HepG2 (cell line): ENCODE measurements at regions not wholly inside any gene's neighbourhood (a gene's known extent, or its start where the extent isn't known, plus 50 kb on each side); places are given as distances from the start of the nearest gene placed in this dataset.

ENCODE experiments used
- ATAC-seq: fragments of 200-7000 bp; cut with Tn5 transposase; 3 replicates; pipeline ENCODE4 v1.9.1; 2020; ENCODE audit warnings: mild to moderate bottlenecking, moderate library complexity
- BruUV-seq: library from RNA; stranded (reverse); fragments of 400-500 nt; replicated peaks from 2 replicates; lab custom pipeline; 2021; lab: Mats Ljungman, UMichigan
- CTCF ChIA-PET: fragments of 300-600 bp; formaldehyde crosslinking; extraction: SDS; loops from one replicate; lab custom pipeline; 2021; ENCODE audit warnings: low total read pairs, inconsistent platforms, low intra/inter-chr PET ratio; lab: Yijun Ruan, JAX
- POLR2A ChIA-PET: fragments of 350-600 bp; sonication (Branson Sonifier 250); formaldehyde crosslinking; loops from one replicate; lab custom pipeline; 2020; ENCODE audit warnings: antibody characterized with exemption, inconsistent platforms; lab: Yijun Ruan, JAX
- DNase-seq: peaks from one replicate; pipeline ENCODE4 v3.0.0-alpha.2; 2015; ENCODE audit warnings: low spot score
- FAIRE-seq: peaks from 3 replicates; lab custom pipeline; 2011; peaks lifted over from hg19 to GRCh38; lab: Jason Lieb, UNC
- H2AFZ ChIP-seq: one replicate; pipeline ENCODE4 v1.6.1; 2011; ENCODE audit warnings: low read length, inconsistent platforms
- H3K27ac ChIP-seq: fragments of 300-600 bp; 3 replicates; pipeline ENCODE4 v1.8.0; 2011; ENCODE audit warnings: mixed run types, mild to moderate bottlenecking, mixed read lengths, low read length, inconsistent platforms; ENCODE audit not compliant: insufficient read depth; ENCODE audit errors: extremely low read length
- H3K27me3 ChIP-seq, 2 experiments: fragments of 200-600 bp in 1 of 2; 2 replicates in 1 of 2; 3 replicates in 1 of 2; pipeline versions ENCODE4 v1.6.0 to v1.8.0; 2011; ENCODE audit warnings: low read length in 2 of 2, mild to moderate bottlenecking in 2 of 2, moderate library complexity in 2 of 2, inconsistent platforms in 1 of 2; ENCODE audit not compliant: insufficient read depth in 2 of 2, control insufficient read depth in 1 of 2
- H3K36me3 ChIP-seq, 2 experiments: fragments of 200-600 bp in 1 of 2; replicated peaks in 1 of 2; 2 replicates in 1 of 2; 3 replicates in 1 of 2; pipeline versions ENCODE4 v1.5.1 to v1.8.0; 2011; ENCODE audit warnings: low read length in 2 of 2, inconsistent platforms in 1 of 2; ENCODE audit not compliant: insufficient read depth in 2 of 2, control insufficient read depth in 1 of 2
- H3K4me1 ChIP-seq: 2 replicates; pipeline ENCODE4 v1.5.1; 2012; ENCODE audit warnings: low read length, inconsistent platforms; ENCODE audit not compliant: insufficient read depth
- H3K4me2 ChIP-seq: 2 replicates; pipeline ENCODE4 v1.6.0; 2011; ENCODE audit warnings: low read depth, low read length, inconsistent platforms
- H3K4me3 ChIP-seq, 3 experiments: fragments of 200-600 bp in 1 of 3; sonication (generic), shearing (Covaris generic) in 1 of 3; replicated peaks in 1 of 3; 2 replicates each; pipeline ENCODE4 v1.5.1; 2011 to 2016; ENCODE audit warnings: low read length in 3 of 3, inconsistent platforms in 2 of 3, low read depth in 2 of 3, mild to moderate bottlenecking in 2 of 3, control low read depth in 1 of 3, mixed read lengths in 1 of 3; ENCODE audit not compliant: insufficient read depth in 1 of 3
- H3K79me2 ChIP-seq: one replicate; pipeline ENCODE4 v1.6.1; 2011; ENCODE audit warnings: low read length, inconsistent platforms; ENCODE audit not compliant: insufficient read depth
- H3K9ac ChIP-seq: 2 replicates; pipeline ENCODE4 v1.6.0; 2011; ENCODE audit warnings: mild to moderate bottlenecking, low read depth, low read length, inconsistent platforms; ENCODE audit not compliant: insufficient read depth
- H3K9me3 ChIP-seq: 2 replicates; pipeline ENCODE4 v1.5.1; 2012; ENCODE audit warnings: mild to moderate bottlenecking, low read length
- H4K20me1 ChIP-seq: 2 replicates; pipeline ENCODE4 v1.6.0; 2011; ENCODE audit warnings: inconsistent platforms, mild to moderate bottlenecking, low read length, moderate library complexity; ENCODE audit not compliant: insufficient read depth
- CREB1 ChIP-seq, 2 experiments: fragments of 450-650 bp in 1 of 2; IDR thresholded peaks; 2 replicates each; pipeline ENCODE4 v1.6.1; 2016 to 2017; ENCODE audit warnings: control low read depth in 1 of 2, mild to moderate bottlenecking in 1 of 2, missing compliant biosample characterization in 1 of 2, missing genetic modification characterization in 1 of 2
- ESRRA ChIP-seq: sonication (generic); formaldehyde crosslinking; IDR thresholded peaks from 2 replicates; pipeline ENCODE4 v1.5.1; 2020; ENCODE audit warnings: mild to moderate bottlenecking, low read depth, missing genetic modification reagents
- FLYWCH1 ChIP-seq: sonication (generic); formaldehyde crosslinking; IDR thresholded peaks from 2 replicates; pipeline ENCODE4 v1.8.1; 2023; ENCODE audit warnings: mild to moderate bottlenecking, missing genetic modification reagents
- MBD4 ChIP-seq: IDR thresholded peaks from 2 replicates; pipeline ENCODE4 v1.6.1; 2012; ENCODE audit warnings: low read length, inconsistent platforms, borderline replicate concordance
- MIER3 ChIP-seq: IDR thresholded peaks from 2 replicates; pipeline ENCODE4 v1.6.1; 2016; ENCODE audit warnings: missing compliant biosample characterization, borderline replicate concordance
- MXI1 ChIP-seq: IDR thresholded peaks from 3 replicates; pipeline ENCODE4 v1.6.1; 2012; ENCODE audit warnings: low read depth, low read length, inconsistent platforms, borderline replicate concordance
- NPAS2 ChIP-seq: sonication (generic); formaldehyde crosslinking; IDR thresholded peaks from 2 replicates; pipeline ENCODE4 v1.8.0; 2022; ENCODE audit warnings: mild to moderate bottlenecking, missing genetic modification reagents, borderline replicate concordance
- SRY ChIP-seq: sonication (generic); formaldehyde crosslinking; IDR thresholded peaks from 2 replicates; pipeline ENCODE4 v1.8.0; 2022; ENCODE audit warnings: mild to moderate bottlenecking, missing genetic modification reagents
- TIGD3 ChIP-seq: sonication (generic); formaldehyde crosslinking; IDR thresholded peaks from 2 replicates; pipeline ENCODE4 v1.5.1; 2020; ENCODE audit warnings: mild to moderate bottlenecking, missing genetic modification reagents, borderline replicate concordance
- YEATS2 ChIP-seq: sonication (generic); formaldehyde crosslinking; IDR thresholded peaks from 2 replicates; pipeline ENCODE4 v1.4.0; 2020; ENCODE audit warnings: missing genetic modification reagents, borderline replicate concordance
- ZBTB2 ChIP-seq: sonication (generic); formaldehyde crosslinking; IDR thresholded peaks from 2 replicates; pipeline ENCODE4 v1.8.0; 2022; ENCODE audit warnings: low read depth, missing genetic modification reagents
- ZFP90 ChIP-seq: sonication (generic); formaldehyde crosslinking; IDR thresholded peaks from 2 replicates; pipeline ENCODE4 v1.8.0; 2022; ENCODE audit warnings: missing genetic modification reagents, mild to moderate bottlenecking, inconsistent platforms, borderline replicate concordance
- ZNF7 ChIP-seq: IDR thresholded peaks from 2 replicates; pipeline ENCODE4 v1.6.1; 2016; ENCODE audit warnings: missing biosample characterization, missing genetic modification reagents
- ZNF740 ChIP-seq: sonication (generic); formaldehyde crosslinking; IDR thresholded peaks from 2 replicates; pipeline ENCODE4 v1.4.0; 2020; ENCODE audit warnings: missing genetic modification reagents
- WGBS: methylation state at CpG from one replicate; pipeline ENCODE4 v1.1.6; 2017; ENCODE audit warnings: low lambda C conversion rate; 5-methylcytosine and 5-hydroxymethylcytosine counted together
- in situ Hi-C: cut with HindIII; loops from 2 replicates; pipeline ENCODE4 v1.10.0; 2017; ENCODE audit warnings: low pct_unique_long_range_greater_than_20kb; ENCODE audit not compliant: extremely low pct_ligation_motif_present
- intact Hi-C: fragments of 100-400 bp; cut with micrococcal nuclease; formaldehyde crosslinking; loops from one replicate; pipeline ENCODE4 v1.10.0; 2022; ENCODE audit not compliant: unreplicated experiment
- TF ChIP-seq, protein P1 (sequence below): sonication (generic); formaldehyde crosslinking; IDR thresholded peaks from 2 replicates; pipeline ENCODE4 v1.5.1; 2020; ENCODE audit warnings: missing genetic modification reagents, mild to moderate bottlenecking, borderline replicate concordance

GRCh38 chr6:21420926-21421325, 172.6 kb upstream of the SOX4 start:
- no peak overlapping the region for H2AFZ ChIP-seq
- ATAC-seq (no peak), DNase-seq (no peak), FAIRE-seq (no peak)
- no peaks in the 10 kb centered on the region for H3K36me3 ChIP-seq
- H3K79me2 ChIP-seq: no peaks in the 10 kb centered on the region
- 29% methylated on average over 6 of the region's 6 CpGs for WGBS
- H3K4me2 ChIP-seq: no peak overlapping the region
- in situ Hi-C loops: no loop called here
- H3K4me3 ChIP-seq: no peak overlapping the region
- peaks cover 4% of the 10 kb centered on the region; the same call in 1 of the 2 replicates for H3K9me3 ChIP-seq
- CTCF ChIA-PET: no interaction called here
- intact Hi-C loops: loop anchor here (5.0 kb wide), 1 partner anchor 166 kb away; no protein-coding TSS in a partner anchor
- no peaks in the 10 kb centered on the region for H3K4me1 ChIP-seq
- no peak overlapping the region for H3K27ac ChIP-seq
- no TSS peak for BruUV-seq
- POLR2A ChIA-PET: no interaction called here
- no peaks in the 10 kb centered on the region for H4K20me1 ChIP-seq
- H3K9ac ChIP-seq: no peak overlapping the region
- TF ChIP-seq MXI1 (no peak), ZFP90 (no peak), MBD4 (no peak), SRY (CRISPR knock-in tag) (no peak), ESRRA (no peak), FLYWCH1 (CRISPR knock-in tag) (no peak), NPAS2 (CRISPR knock-in tag) (no peak), ZNF7 (CRISPR knock-in tag) (no peak), ZBTB2 (no peak), YEATS2 (CRISPR knock-in tag) (no peak), ZNF740 (CRISPR knock-in tag) (no peak), CREB1 (IDR thresholded peaks at IDR 0.05) (no peak), CREB1 (CRISPR knock-in tag; IDR thresholded peaks at IDR 0.05) (no peak), TIGD3 (no peak), MIER3 (CRISPR knock-in tag) (no peak)
- TF ChIP-seq, protein P1, sequence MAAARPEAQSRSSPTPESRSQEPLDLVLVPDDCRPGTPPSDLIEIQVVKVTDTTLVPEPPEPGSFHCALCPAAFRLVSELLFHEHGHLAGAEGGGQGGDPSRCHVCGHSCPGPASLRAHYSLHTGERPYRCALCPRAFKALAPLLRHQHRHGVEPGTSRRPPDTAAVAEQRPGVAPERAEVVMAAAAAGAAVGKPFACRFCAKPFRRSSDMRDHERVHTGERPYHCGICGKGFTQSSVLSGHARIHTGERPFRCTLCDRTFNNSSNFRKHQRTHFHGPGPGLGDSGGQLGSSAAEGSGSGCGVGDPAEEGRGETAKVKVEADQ (CRISPR knock-in tag): no peak
- H3K27me3 ChIP-seq: peaks cover 0 to 10% of the 10 kb centered on the region in 2 experiments; a peak in 2 of 5 replicates
